Smooth muscle cell (in vitro differentiated cells): ENCODE measurements at regions not wholly inside any gene's neighbourhood (a gene's known extent, or its start where the extent isn't known, plus 50 kb on each side); places are given as distances from the start of the nearest gene placed in this dataset.

Experiments
- DNase-seq: peaks from one replicate; lab custom pipeline; 2025; ENCODE audit not compliant: unreplicated experiment; lab: John Stamatoyannopoulos, UW
- H2AFZ ChIP-seq: fragments of 200-600 bp; sonication (generic); 2 replicates; pipeline ENCODE4 v1.6.0; 2016; ENCODE audit warnings: antibody characterized with exemption, low read depth, mild to moderate bottlenecking
- H3F3A ChIP-seq: fragments of 200-600 bp; sonication (generic); 2 replicates; pipeline ENCODE4 v1.6.0; 2017; ENCODE audit warnings: antibody characterized with exemption, low read depth
- H3K27ac ChIP-seq: fragments of 200-600 bp; sonication (generic); 2 replicates; pipeline ENCODE4 v1.5.1; 2016; ENCODE audit warnings: low read depth, mild to moderate bottlenecking
- H3K27me3 ChIP-seq: fragments of 200-600 bp; sonication (generic); 2 replicates; pipeline ENCODE4 v1.6.1; 2016; ENCODE audit warnings: low read depth, mild to moderate bottlenecking
- H3K36me3 ChIP-seq: fragments of 200-600 bp; sonication (generic); 2 replicates; pipeline ENCODE4 v1.5.1; 2016; ENCODE audit warnings: low read depth
- H3K4me1 ChIP-seq: fragments of 200-600 bp; sonication (generic); 2 replicates; pipeline ENCODE4 v1.5.1; 2016; ENCODE audit warnings: low read depth
- H3K4me2 ChIP-seq: fragments of 200-600 bp; sonication (generic); 2 replicates; pipeline ENCODE4 v1.6.0; 2016; ENCODE audit warnings: mild to moderate bottlenecking
- H3K4me3 ChIP-seq: fragments of 200-600 bp; sonication (generic); 2 replicates; pipeline ENCODE4 v1.5.1; 2016; ENCODE audit warnings: mild to moderate bottlenecking
- H3K79me2 ChIP-seq: fragments of 200-600 bp; sonication (generic); 2 replicates; pipeline ENCODE4 v1.6.0; 2016; ENCODE audit warnings: low read depth, mild to moderate bottlenecking
- H3K9ac ChIP-seq: fragments of 200-600 bp; sonication (generic); 2 replicates; pipeline ENCODE4 v1.6.0; 2016; ENCODE audit warnings: low read depth
- H3K9me3 ChIP-seq: fragments of 200-600 bp; sonication (generic); replicated peaks from 2 replicates; pipeline ENCODE4 v1.5.1; 2016; ENCODE audit warnings: low read depth
- H4K20me1 ChIP-seq: fragments of 200-600 bp; sonication (generic); 2 replicates; pipeline ENCODE4 v1.6.0; 2016; ENCODE audit warnings: low read depth
- CTCF ChIP-seq: fragments of 200-600 bp; sonication (generic); IDR thresholded peaks from 2 replicates; pipeline ENCODE4 v1.5.1; 2017; ENCODE audit warnings: borderline replicate concordance, mild to moderate bottlenecking, antibody characterized with exemption; ENCODE audit not compliant: insufficient read depth, poor library complexity, severe bottlenecking
- WGBS: methylation state at CpG from one replicate; pipeline ENCODE4 v1.1.7; 2016; ENCODE audit warnings: low lambda C conversion rate; 5-methylcytosine and 5-hydroxymethylcytosine counted together

DNA sequence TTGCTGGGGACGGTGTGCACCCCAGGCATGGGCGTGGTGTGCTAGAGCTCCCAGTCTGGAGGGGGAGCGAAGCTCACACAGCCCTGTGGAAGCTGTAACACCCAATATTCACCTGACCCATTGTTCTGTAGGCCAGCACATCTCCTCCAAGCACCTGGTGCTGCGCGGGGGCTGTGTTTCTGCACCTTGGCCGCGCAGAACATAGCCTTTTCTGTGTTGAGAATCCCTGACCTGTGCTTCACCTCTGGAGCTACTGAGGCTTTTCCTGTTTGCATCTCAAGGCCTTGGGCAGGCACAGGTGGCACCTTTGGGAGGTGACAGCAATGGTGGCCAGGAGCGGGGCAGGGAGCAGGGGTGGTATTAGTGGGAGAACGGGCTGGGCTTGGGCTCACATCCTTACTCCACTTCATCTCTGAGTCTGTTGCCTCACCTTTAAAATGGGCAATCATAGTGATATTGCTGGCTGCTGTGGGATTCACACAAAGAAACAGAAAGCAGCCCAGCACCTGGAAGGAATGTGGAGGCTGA is 343.9 kb upstream of the AJAP1 start:
- no peaks in the 10 kb centered on the region for H3K4me1 ChIP-seq
- no peak for DNase-seq
- no peak for TF ChIP-seq CTCF
- no peaks in the 10 kb centered on the region for H3K79me2 ChIP-seq
- H2AFZ ChIP-seq = no peak overlapping the region
- WGBS = 80% methylated on average over 9 of the region's 9 CpGs
- H3K9me3 ChIP-seq = no peaks in the 10 kb centered on the region
- H3K27ac ChIP-seq = no peak overlapping the region
- no peak overlapping the region for H3K9ac ChIP-seq
- no peaks in the 10 kb centered on the region for H3F3A ChIP-seq
- H4K20me1 ChIP-seq = no peaks in the 10 kb centered on the region
- no peak overlapping the region for H3K4me3 ChIP-seq
- H3K4me2 ChIP-seq = no peak overlapping the region
- H3K36me3 ChIP-seq = no peaks in the 10 kb centered on the region
- H3K27me3 ChIP-seq = no peaks in the 10 kb centered on the region

DNA sequence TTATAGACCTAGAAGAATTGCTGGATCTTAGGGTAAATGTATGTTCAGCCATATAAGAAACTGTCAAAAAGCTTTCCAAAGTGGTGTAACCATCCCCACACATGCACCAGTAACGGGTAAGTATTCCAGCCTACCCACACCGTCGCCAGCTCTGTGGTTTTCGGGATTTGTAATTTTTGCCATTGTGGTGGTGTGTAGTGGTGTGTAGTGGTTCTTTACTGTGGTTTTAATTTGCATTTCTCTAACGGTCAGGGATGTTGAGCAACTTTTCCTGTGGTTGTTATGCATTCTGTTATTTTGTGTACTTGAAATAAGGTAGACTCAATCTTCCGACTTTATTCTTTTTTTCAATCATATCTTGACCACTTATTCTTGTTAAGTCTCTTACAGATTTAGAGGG is 342.4 kb upstream of the AJAP1 start:
- no peak overlapping the region for H3K4me2 ChIP-seq
- H3K27ac ChIP-seq = no peak overlapping the region
- H3K36me3 ChIP-seq = no peaks in the 10 kb centered on the region
- H4K20me1 ChIP-seq = no peaks in the 10 kb centered on the region
- H3K79me2 ChIP-seq = no peaks in the 10 kb centered on the region
- DNase-seq = no peak
- H3K9ac ChIP-seq = no peak overlapping the region
- H3K4me1 ChIP-seq = no peaks in the 10 kb centered on the region
- H3K27me3 ChIP-seq = no peaks in the 10 kb centered on the region
- H2AFZ ChIP-seq = no peak overlapping the region
- no peaks in the 10 kb centered on the region for H3K9me3 ChIP-seq
- WGBS = 89% methylated on average over 6 of the region's 6 CpGs
- no peak for TF ChIP-seq CTCF
- H3F3A ChIP-seq = no peaks in the 10 kb centered on the region
- no peak overlapping the region for H3K4me3 ChIP-seq

GRCh38 chr1:4315202-4315601 is 339.2 kb upstream of the AJAP1 start:
- Histone ChIP-seq H3K27me3 (no peaks in the 10 kb centered on the region), H2AFZ (no peak overlapping the region), H3K36me3 (no peaks in the 10 kb centered on the region), H3K9me3 (no peaks in the 10 kb centered on the region), H3F3A (no peaks in the 10 kb centered on the region), H3K4me1 (peaks cover 9% of the 10 kb centered on the region), H3K9ac (no peak overlapping the region), H4K20me1 (no peaks in the 10 kb centered on the region), H3K27ac (no peak overlapping the region), H3K4me2 (no peak overlapping the region), H3K79me2 (no peaks in the 10 kb centered on the region), H3K4me3 (no peak overlapping the region)
- DNase-seq = no peak
- TF ChIP-seq CTCF = no peak
- 67% methylated on average over 4 of the region's 4 CpGs for WGBS

GRCh38 chr1:4317207-4317606 is 337.2 kb upstream of the AJAP1 start:
- Histone ChIP-seq H3K79me2 (no peaks in the 10 kb centered on the region), H4K20me1 (no peaks in the 10 kb centered on the region), H3K4me3 (no peak overlapping the region), H3K4me2 (no peak overlapping the region), H3K27me3 (no peaks in the 10 kb centered on the region), H3K4me1 (peaks cover 9% of the 10 kb centered on the region), H3K36me3 (no peaks in the 10 kb centered on the region), H3K9ac (no peak overlapping the region), H3K27ac (no peak overlapping the region), H3F3A (no peaks in the 10 kb centered on the region), H2AFZ (no peak overlapping the region), H3K9me3 (no peaks in the 10 kb centered on the region)
- 81% methylated on average over 6 of the region's 6 CpGs for WGBS
- no peak for TF ChIP-seq CTCF
- no peak for DNase-seq
